Gastrocnemius medialis (tissue), 4 donors: ENCODE measurements at regions not wholly inside any gene's neighbourhood (a gene's known extent, or its start where the extent isn't known, plus 50 kb on each side); places are given as distances from the start of the nearest gene placed in this dataset.

Source experiments
- ATAC-seq, 2 donors: fragments of 150-250 bp; one replicate each; pipeline ENCODE4 v1.9.1; 2016
- DNase-seq, 2 donors: peaks; one replicate each; pipeline ENCODE4 v3.0.0-alpha.2; 2019
- H3K27ac ChIP-seq, 4 donors: fragments of 200-600 bp; sonication (generic); 1 replicate in 1 of 4; 2 replicates in 3 of 4; pipeline ENCODE4 v1.5.1; 2016 to 2018; ENCODE audit warnings: mild to moderate bottlenecking in 2 of 4, moderate library complexity in 1 of 4
- H3K27me3 ChIP-seq, 3 donors: fragments of 200-600 bp; sonication (generic) in 2 of 3; 1 replicate in 1 of 3; 2 replicates in 2 of 3; pipeline versions ENCODE4 v1.5.1 to v1.6.0; 2016 to 2019; ENCODE audit warnings: mild to moderate bottlenecking in 1 of 3, moderate library complexity in 1 of 3
- H3K36me3 ChIP-seq, 2 donors: fragments of 200-600 bp; sonication (generic) in 1 of 2; one replicate each; pipeline ENCODE4 v1.5.1; 2017 to 2018
- H3K4me1 ChIP-seq, 2 donors: fragments of 200-600 bp; sonication (generic) in 1 of 2; one replicate each; pipeline ENCODE4 v1.5.1; 2016 to 2017; ENCODE audit warnings: mild to moderate bottlenecking in 2 of 2
- H3K4me3 ChIP-seq, 4 donors: fragments of 200-600 bp; sonication (generic) in 3 of 4; 1 replicate in 1 of 4; 2 replicates in 3 of 4; pipeline ENCODE4 v1.5.1; 2016 to 2019; ENCODE audit warnings: mild to moderate bottlenecking in 2 of 4
- H3K9me3 ChIP-seq, 3 donors: fragments of 200-600 bp; sonication (generic) in 2 of 3; 1 replicate in 1 of 3; 2 replicates in 2 of 3; pipeline ENCODE4 v1.5.1; 2016 to 2019
- CTCF ChIP-seq, 5 experiments: fragments of 450-650 bp in 3 of 5; fragments of 200-600 bp in 2 of 5; sonication (generic) in 2 of 5; IDR thresholded peaks in 4 of 5; conservative IDR thresholded peaks in 1 of 5; 1 replicate in 4 of 5; 2 replicates in 1 of 5; pipeline ENCODE4 v1.5.1; 2016 to 2019; ENCODE audit warnings: antibody characterized with exemption in 5 of 5, mild to moderate bottlenecking in 3 of 5, moderate library complexity in 3 of 5
- POLR2A ChIP-seq, 2 donors: fragments of 450-650 bp; IDR thresholded peaks; one replicate each; pipeline ENCODE4 v1.6.1; 2017; ENCODE audit warnings: antibody characterized with exemption in 2 of 2, mild to moderate bottlenecking in 2 of 2, moderate library complexity in 2 of 2
- in situ Hi-C, 4 donors: fragments of 200-750 bp; cut with MboI; loops; one replicate each; pipeline versions ENCODE4 v1.15.0 to v1.8.0; 2017; ENCODE audit warnings: low sequenced_read_pairs in 4 of 4
- intact Hi-C: fragments of 100-400 bp; cut with DNase I; formaldehyde crosslinking; loops from one replicate; pipeline ENCODE4 v1.15.1; 2023; ENCODE audit warnings: low total_unique reads

GRCh38 chr11:112588252-112588694 is 327.6 kb upstream of the PLET1 start:
- Histone ChIP-seq H3K36me3 (no peaks in the 10 kb centered on the region), H3K9me3 (no peaks in the 10 kb centered on the region), H3K4me3 (no peak overlapping the region), H3K27ac (no peak overlapping the region), H3K4me1 (peaks cover 0 to 8% of the 10 kb centered on the region in 2 donors), H3K27me3 (no peaks in the 10 kb centered on the region)
- DNase-seq (peak; percentile 40 to 60), ATAC-seq (peak; percentile 87 to 89)
- intact Hi-C loops: loop anchor here (1.0 to 2.0 kb wide), 3 partner anchors 207 to 701 kb away; no protein-coding TSS in a partner anchor
- in situ Hi-C loops: loop anchor here (5.0 to 25.0 kb wide), 9 partner anchors 204 to 704 kb away; partner anchors contain the start of gene NCAM1 (in 1 of the 4)
- peak; percentile 70 to 79 (median 74) for TF ChIP-seq CTCF (IDR thresholded peaks at IDR 0.05 in 4 of 5, conservative IDR thresholded peaks at IDR 0.05 in 1 of 5)
- TF ChIP-seq POLR2A (IDR thresholded peaks at IDR 0.05): no peak

- in situ Hi-C loops (loop anchor here (5.0 to 25.0 kb wide), 9 partner anchors 203 to 703 kb away; partner anchors contain the start of gene NCAM1 (in 1 of the 4)), intact Hi-C loops (loop anchor here (2.0 kb wide), 1 partner anchor 700 kb away; no protein-coding TSS in a partner anchor)
- Histone ChIP-seq H3K9me3 (no peaks in the 10 kb centered on the region), H3K4me3 (no peak overlapping the region), H3K27ac (no peak overlapping the region), H3K4me1 (peaks cover 0 to 14% of the 10 kb centered on the region in 2 donors), H3K27me3 (no peaks in the 10 kb centered on the region), H3K36me3 (no peaks in the 10 kb centered on the region)
- TF ChIP-seq CTCF (IDR thresholded peaks at IDR 0.05 in 4 of 5, conservative IDR thresholded peaks at IDR 0.05 in 1 of 5): no peak
- TF ChIP-seq POLR2A (IDR thresholded peaks at IDR 0.05): no peak
- ATAC-seq (no peak), DNase-seq (no peak)
Measured at GRCh38 chr11:112589155-112589554, 328.5 kb upstream of the PLET1 start.

- intact Hi-C loops: no loop called here
- no peak for DNase-seq
- H3K36me3 ChIP-seq: no peaks in the 10 kb centered on the region
- H3K4me3 ChIP-seq: no peak overlapping the region
- H3K4me1 ChIP-seq: peaks cover 0 to 14% of the 10 kb centered on the region in 2 donors
- in situ Hi-C loops: loop anchor here in 2 of 4 donors (25.0 kb wide), 2 partner anchors 372 to 522 kb away; partner anchors contain the start of gene NCAM1 (in 1 of the 2)
- TF ChIP-seq CTCF (IDR thresholded peaks at IDR 0.05 in 4 of 5, conservative IDR thresholded peaks at IDR 0.05 in 1 of 5) (no peak), POLR2A (IDR thresholded peaks at IDR 0.05) (no peak)
- ATAC-seq: no peak
- H3K27ac ChIP-seq: no peak overlapping the region
- no peaks in the 10 kb centered on the region for H3K27me3 ChIP-seq
- H3K9me3 ChIP-seq: no peaks in the 10 kb centered on the region
Measured at GRCh38 chr11:112590764-112591163, 330.1 kb upstream of the PLET1 start.

- ATAC-seq: peak in 1 of 2 donors; percentile 45
- TF ChIP-seq CTCF (IDR thresholded peaks at IDR 0.05 in 4 of 5, conservative IDR thresholded peaks at IDR 0.05 in 1 of 5) (no peak), POLR2A (IDR thresholded peaks at IDR 0.05) (no peak)
- intact Hi-C loops: no loop called here
- no peak for DNase-seq
- Histone ChIP-seq H3K27me3 (no peaks in the 10 kb centered on the region), H3K27ac (peak overlapping the region in 1 of 4 donors; percentile 6), H3K4me1 (peaks cover 0 to 12% of the 10 kb centered on the region in 2 donors), H3K4me3 (no peak overlapping the region), H3K9me3 (no peaks in the 10 kb centered on the region), H3K36me3 (no peaks in the 10 kb centered on the region)
- in situ Hi-C loops: loop anchor here in 2 of 4 donors (25.0 kb wide), 2 partner anchors 369 to 519 kb away; partner anchors contain the start of gene NCAM1 (in 1 of the 2)
Measured at GRCh38 chr11:112593440-112593839, 332.8 kb upstream of the PLET1 start.
